HCT116 (cell line): ENCODE measurements at regions not wholly inside any gene's neighbourhood (a gene's known extent, or its start where the extent isn't known, plus 50 kb on each side); places are given as distances from the start of the nearest gene placed in this dataset.

Experiments used
- CTCF ChIP-seq, 3 experiments: fragments of 200-600 bp in 1 of 3; sonication (generic) in 1 of 3; IDR thresholded peaks in 2 of 3; conservative IDR thresholded peaks in 1 of 3; 2 replicates each; pipeline ENCODE4 v1.5.1; 2012 to 2017; ENCODE audit warnings: low read depth in 2 of 3, low read length in 2 of 3, antibody characterized with exemption in 1 of 3, borderline replicate concordance in 1 of 3, control low read depth in 1 of 3, mild to moderate bottlenecking in 1 of 3, mixed read lengths in 1 of 3, mixed run types in 1 of 3, moderate library complexity in 1 of 3; ENCODE audit not compliant: insufficient read depth in 1 of 3
- EZH2 ChIP-seq: fragments of 200-600 bp; sonication (generic); IDR thresholded peaks from 2 replicates; pipeline ENCODE4 v1.6.1; 2017; ENCODE audit warnings: antibody characterized with exemption, mixed run types
- POLR2A ChIP-seq: IDR thresholded peaks from 2 replicates; pipeline ENCODE4 v1.7.0; 2011; ENCODE audit warnings: borderline replicate concordance; ENCODE audit not compliant: insufficient read depth, insufficient read length; ENCODE audit errors: extremely low read depth
- SIN3A ChIP-seq: IDR thresholded peaks from 2 replicates; pipeline ENCODE4 v1.6.1; 2012; ENCODE audit warnings: low read depth
- YY1 ChIP-seq: IDR thresholded peaks from 2 replicates; pipeline ENCODE4 v1.6.1; 2011; ENCODE audit warnings: low read length, low read depth, moderate library complexity, mild to moderate bottlenecking; ENCODE audit not compliant: insufficient replicate concordance; ENCODE audit errors: extremely low read depth
- ZFX ChIP-seq: fragments of 450-650 bp; IDR thresholded peaks from 2 replicates; pipeline ENCODE4 v1.6.1; 2017

GRCh38 chr2:35378791-35379190 is 976.8 kb upstream of the CRIM1 start:
- TF ChIP-seq SIN3A, result no peak
- TF ChIP-seq CTCF (IDR thresholded peaks at IDR 0.05 in 2 of 3, conservative IDR thresholded peaks at IDR 0.05 in 1 of 3; ENCODE audit: borderline replicate concordance in 1 of 3, insufficient read depth in 1 of 3, low read depth in 2 of 3, low read length in 2 of 3), result no peak
- no peak for TF ChIP-seq YY1
- TF ChIP-seq EZH2, result no peak
- TF ChIP-seq POLR2A, result no peak
- TF ChIP-seq ZFX, result no peak
